ENCODE measurements at regions not wholly inside any gene's neighbourhood (a gene's known extent, or its start where the extent isn't known, plus 50 kb on each side); places are given as distances from the start of the nearest gene placed in this dataset.
"Not testable (repeated sequence)": the region's sequence is repeated elsewhere in the genome, so short reads cannot be mapped to it uniquely, and the experiment has no call there.

DNA sequence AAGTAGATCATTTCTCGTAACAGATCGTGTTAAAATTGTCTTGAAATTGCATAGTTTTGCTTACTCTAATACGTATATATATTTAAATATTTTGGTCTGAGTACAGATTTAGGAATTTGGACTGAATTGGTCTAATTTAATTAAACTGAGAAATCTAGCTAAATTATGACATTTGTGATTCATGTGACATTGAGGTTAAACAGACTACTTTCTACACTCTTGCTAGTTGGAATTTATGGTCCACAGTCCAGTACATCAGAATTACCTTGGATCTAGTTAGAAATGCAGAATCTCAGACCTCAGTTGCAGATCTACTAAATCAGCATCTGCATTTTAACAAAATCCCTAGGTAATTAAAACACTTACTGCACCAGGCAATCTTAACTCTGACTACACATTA is 609.7 kb upstream of the GOLIM4 start:
- intact Hi-C loops (cut with micrococcal nuclease) = no loop called here
- no peak for DNase-seq
- peaks cover 4% of the 10 kb centered on the region for H3K9me3 Mint-ChIP-seq
- H3K4me1 Mint-ChIP-seq (ENCODE audit: low read depth) = no peaks in the 10 kb centered on the region
- CTCF ChIA-PET = no interaction called here
- H3K27me3 Mint-ChIP-seq (ENCODE audit: low read depth) = no peaks in the 10 kb centered on the region
- no peak overlapping the region for H3K27ac Mint-ChIP-seq
- H3K4me3 Mint-ChIP-seq = no peak overlapping the region
- no peaks in the 10 kb centered on the region for H3K36me3 Mint-ChIP-seq (ENCODE audit: low read depth)

DNA sequence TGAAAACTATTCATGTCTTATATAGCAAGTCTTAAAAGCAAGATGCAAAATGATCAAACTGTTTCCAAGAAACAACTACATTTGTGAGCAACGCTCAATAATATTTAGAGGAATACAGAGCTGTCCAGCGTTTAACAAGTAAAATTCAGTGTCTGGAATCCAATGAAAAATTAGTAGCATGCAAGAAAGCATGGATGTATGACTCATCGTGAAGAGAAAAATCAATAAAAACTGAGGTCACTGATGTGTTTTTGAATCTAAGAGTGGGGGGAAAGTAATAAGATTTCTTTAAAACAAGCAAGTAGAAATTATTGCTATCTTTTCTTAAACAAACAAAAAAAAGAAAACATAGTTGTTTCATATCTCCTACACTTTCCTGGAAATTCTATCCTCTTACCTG is 600.3 kb upstream of the GOLIM4 start:
- H3K36me3 Mint-ChIP-seq (ENCODE audit: low read depth) = no peaks in the 10 kb centered on the region
- H3K27ac Mint-ChIP-seq = no peak overlapping the region
- no peak for DNase-seq
- no peak overlapping the region for H3K4me3 Mint-ChIP-seq
- CTCF ChIA-PET = no interaction called here
- H3K9me3 Mint-ChIP-seq = peaks cover under 1% of the 10 kb centered on the region
- peaks cover 2% of the 10 kb centered on the region for H3K27me3 Mint-ChIP-seq (ENCODE audit: low read depth)
- intact Hi-C loops (cut with micrococcal nuclease) = no loop called here
- no peaks in the 10 kb centered on the region for H3K4me1 Mint-ChIP-seq (ENCODE audit: low read depth)

DNA sequence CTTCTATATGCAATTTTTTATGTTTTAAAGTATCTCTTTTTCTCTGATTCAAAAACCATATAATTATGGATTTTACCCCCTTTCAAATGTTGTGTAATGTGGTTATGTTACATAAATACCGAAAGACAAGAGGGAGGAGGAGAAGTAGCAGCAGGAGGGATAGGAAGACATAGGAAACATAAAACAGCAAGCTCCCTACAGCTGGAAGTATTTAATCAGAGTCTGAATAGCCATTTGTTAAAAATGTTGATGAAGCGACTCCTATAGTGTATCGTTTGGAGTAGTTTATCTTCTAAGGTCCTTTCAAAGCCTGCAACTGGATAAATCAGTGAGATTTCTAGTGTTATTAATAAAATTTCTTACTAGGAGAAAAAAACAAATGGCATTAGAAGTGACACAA is 598.1 kb upstream of the GOLIM4 start:
- Mint-ChIP-seq H3K9me3 (no peaks in the 10 kb centered on the region), H3K27me3 (ENCODE audit: low read depth) (peaks cover 2% of the 10 kb centered on the region), H3K27ac (no peak overlapping the region), H3K4me3 (no peak overlapping the region), H3K4me1 (ENCODE audit: low read depth) (no peaks in the 10 kb centered on the region), H3K36me3 (ENCODE audit: low read depth) (no peaks in the 10 kb centered on the region)
- no peak for DNase-seq
- CTCF ChIA-PET = no interaction called here
- intact Hi-C loops (cut with micrococcal nuclease) = no loop called here

DNA sequence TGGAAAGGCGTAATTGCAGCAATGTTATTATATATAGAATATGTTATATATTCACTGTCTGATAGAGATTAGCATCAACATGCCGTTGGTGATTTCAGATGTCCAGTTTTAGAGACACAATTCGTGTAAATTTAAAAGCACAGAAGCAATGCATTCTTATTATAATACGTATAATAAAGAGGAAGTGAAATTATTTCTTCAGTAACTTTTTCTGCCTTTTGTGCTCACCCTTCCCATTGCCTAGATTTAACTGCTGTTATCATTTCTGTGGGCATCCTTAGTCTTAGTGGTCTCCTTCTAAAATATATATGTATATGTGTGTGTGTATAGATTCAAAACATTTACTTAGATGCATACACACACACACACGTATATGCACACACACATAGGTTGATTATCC is 592.5 kb upstream of the GOLIM4 start:
- Mint-ChIP-seq H3K4me1 (ENCODE audit: low read depth) (no peaks in the 10 kb centered on the region), H3K9me3 (peaks cover 2% of the 10 kb centered on the region), H3K4me3 (no peak overlapping the region), H3K36me3 (ENCODE audit: low read depth) (no peaks in the 10 kb centered on the region), H3K27ac (no peak overlapping the region), H3K27me3 (ENCODE audit: low read depth) (peaks cover 2% of the 10 kb centered on the region)
- intact Hi-C loops (cut with micrococcal nuclease) = no loop called here
- CTCF ChIA-PET = no interaction called here
- no peak for DNase-seq

DNA sequence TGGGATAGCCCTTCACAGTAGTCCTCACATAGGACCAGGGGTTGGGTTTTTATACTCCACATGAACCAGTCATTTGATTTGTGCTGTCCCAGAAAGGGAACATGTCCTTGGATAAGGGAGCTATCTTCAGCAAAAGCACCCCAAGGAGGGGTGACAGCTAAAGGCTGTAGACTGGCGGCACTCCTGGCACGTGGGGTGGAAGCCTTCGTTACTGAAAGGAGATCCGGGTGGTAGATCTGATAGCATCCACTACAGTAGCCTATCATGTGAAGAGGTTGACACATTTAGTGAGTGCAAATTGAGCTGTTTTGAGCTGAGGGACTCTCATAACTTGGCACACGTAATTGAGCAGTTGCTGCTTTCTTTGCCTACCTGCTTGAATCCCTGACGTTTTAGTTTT is 588.8 kb upstream of the GOLIM4 start:
- Mint-ChIP-seq H3K4me3 (no peak overlapping the region), H3K4me1 (ENCODE audit: low read depth) (no peaks in the 10 kb centered on the region), H3K9me3 (peaks cover 2% of the 10 kb centered on the region), H3K27me3 (ENCODE audit: low read depth) (no peaks in the 10 kb centered on the region), H3K27ac (no peak overlapping the region), H3K36me3 (ENCODE audit: low read depth) (no peaks in the 10 kb centered on the region)
- DNase-seq = no peak
- intact Hi-C loops (cut with micrococcal nuclease) = no loop called here
- CTCF ChIA-PET = no interaction called here

- no peak for DNase-seq
- CTCF ChIA-PET = no interaction called here
- H3K27ac Mint-ChIP-seq = no peak overlapping the region
- intact Hi-C loops (cut with micrococcal nuclease) = no loop called here
- H3K4me3 Mint-ChIP-seq = no peak overlapping the region
- H3K36me3 Mint-ChIP-seq (ENCODE audit: low read depth) = no peaks in the 10 kb centered on the region
- no peaks in the 10 kb centered on the region for H3K27me3 Mint-ChIP-seq (ENCODE audit: low read depth)
- peaks cover 2% of the 10 kb centered on the region for H3K9me3 Mint-ChIP-seq
- H3K4me1 Mint-ChIP-seq (ENCODE audit: low read depth) = no peaks in the 10 kb centered on the region
Measured at GRCh38 chr3:168678730-168679129, 583.0 kb upstream of the GOLIM4 start.

- Mint-ChIP-seq H3K27me3 (ENCODE audit: low read depth) (no peaks in the 10 kb centered on the region), H3K36me3 (ENCODE audit: low read depth) (no peaks in the 10 kb centered on the region), H3K4me3 (no peak overlapping the region), H3K27ac (no peak overlapping the region), H3K9me3 (peaks cover 2% of the 10 kb centered on the region), H3K4me1 (ENCODE audit: low read depth) (no peaks in the 10 kb centered on the region)
- DNase-seq = no peak
- CTCF ChIA-PET = no interaction called here
- intact Hi-C loops (cut with micrococcal nuclease) = no loop called here
Measured at GRCh38 chr3:168671091-168671490, 575.4 kb upstream of the GOLIM4 start.

- H3K27me3 Mint-ChIP-seq (ENCODE audit: low read depth); CTCF ChIA-PET; H3K27ac Mint-ChIP-seq; H3K36me3 Mint-ChIP-seq (ENCODE audit: low read depth); H3K9me3 Mint-ChIP-seq; H3K4me1 Mint-ChIP-seq (ENCODE audit: low read depth); H3K4me3 Mint-ChIP-seq; intact Hi-C loops (cut with micrococcal nuclease); DNase-seq: not testable (repeated sequence)
Measured at GRCh38 chr3:168660879-168661657, 565.3 kb upstream of the GOLIM4 start.

- Mint-ChIP-seq H3K4me1 (ENCODE audit: low read depth) (no peaks in the 10 kb centered on the region), H3K9me3 (peaks cover 1% of the 10 kb centered on the region), H3K4me3 (no peak overlapping the region), H3K27ac (no peak overlapping the region), H3K36me3 (ENCODE audit: low read depth) (no peaks in the 10 kb centered on the region), H3K27me3 (ENCODE audit: low read depth) (no peaks in the 10 kb centered on the region)
- intact Hi-C loops (cut with micrococcal nuclease) = no loop called here
- DNase-seq = no peak
- CTCF ChIA-PET = no interaction called here
Measured at GRCh38 chr3:168659015-168659414, 563.3 kb upstream of the GOLIM4 start.

GRCh38 chr3:168655611-168656010 is 559.9 kb upstream of the GOLIM4 start:
- CTCF ChIA-PET = no interaction called here
- H3K9me3 Mint-ChIP-seq = peaks cover 1% of the 10 kb centered on the region
- no peak overlapping the region for H3K4me3 Mint-ChIP-seq
- DNase-seq = no peak
- H3K4me1 Mint-ChIP-seq (ENCODE audit: low read depth) = no peaks in the 10 kb centered on the region
- intact Hi-C loops (cut with micrococcal nuclease) = no loop called here
- no peaks in the 10 kb centered on the region for H3K27me3 Mint-ChIP-seq (ENCODE audit: low read depth)
- no peak overlapping the region for H3K27ac Mint-ChIP-seq
- no peaks in the 10 kb centered on the region for H3K36me3 Mint-ChIP-seq (ENCODE audit: low read depth)

DNA sequence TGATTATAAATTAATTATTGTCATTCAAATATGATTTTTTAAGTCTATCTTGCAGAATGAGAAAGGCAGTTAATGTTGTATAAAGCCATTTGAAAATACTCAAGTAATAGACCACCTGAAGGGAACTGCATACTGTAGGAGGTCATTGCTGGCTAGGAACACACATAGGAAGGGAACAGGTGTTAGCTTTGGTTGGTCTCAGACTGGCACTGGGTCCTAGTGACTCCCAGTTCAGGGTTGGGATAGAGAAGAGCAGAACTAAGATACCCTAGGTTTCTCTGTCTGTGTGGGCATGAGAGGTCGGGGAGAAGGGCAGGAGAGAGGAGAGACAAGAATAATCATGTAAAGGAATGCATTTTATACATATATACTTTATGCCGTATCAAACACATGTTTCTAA is 559.0 kb upstream of the GOLIM4 start:
- peaks cover 1% of the 10 kb centered on the region for H3K9me3 Mint-ChIP-seq
- H3K4me3 Mint-ChIP-seq = no peak overlapping the region
- DNase-seq = no peak
- H3K4me1 Mint-ChIP-seq (ENCODE audit: low read depth) = no peaks in the 10 kb centered on the region
- CTCF ChIA-PET = no interaction called here
- no peaks in the 10 kb centered on the region for H3K27me3 Mint-ChIP-seq (ENCODE audit: low read depth)
- no peak overlapping the region for H3K27ac Mint-ChIP-seq
- intact Hi-C loops (cut with micrococcal nuclease) = no loop called here
- H3K36me3 Mint-ChIP-seq (ENCODE audit: low read depth) = no peaks in the 10 kb centered on the region

DNA sequence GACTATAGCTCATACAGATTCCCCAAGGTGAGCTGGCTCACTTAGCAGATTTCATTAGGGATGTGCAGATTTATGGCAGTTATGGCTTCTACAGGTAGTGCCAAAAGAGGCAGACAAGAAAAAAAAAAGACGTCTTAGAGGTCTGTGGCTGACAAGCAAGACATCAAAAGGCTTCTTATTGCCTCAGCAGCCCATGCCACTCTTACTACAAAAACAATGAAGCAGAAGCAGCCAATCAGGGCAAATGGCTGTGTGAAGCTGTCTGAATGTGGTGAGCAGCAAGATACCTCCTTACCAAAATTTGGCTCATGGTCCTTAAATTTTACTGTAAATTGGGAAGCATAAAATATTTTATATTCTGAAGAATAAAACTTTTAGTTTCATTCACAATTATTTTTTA is 557.5 kb upstream of the GOLIM4 start:
- Mint-ChIP-seq H3K9me3 (peaks cover 1% of the 10 kb centered on the region), H3K36me3 (ENCODE audit: low read depth) (no peaks in the 10 kb centered on the region), H3K4me1 (ENCODE audit: low read depth) (no peaks in the 10 kb centered on the region), H3K27me3 (ENCODE audit: low read depth) (no peaks in the 10 kb centered on the region), H3K4me3 (no peak overlapping the region), H3K27ac (no peak overlapping the region)
- DNase-seq = no peak
- CTCF ChIA-PET = no interaction called here
- intact Hi-C loops (cut with micrococcal nuclease) = no loop called here

DNA sequence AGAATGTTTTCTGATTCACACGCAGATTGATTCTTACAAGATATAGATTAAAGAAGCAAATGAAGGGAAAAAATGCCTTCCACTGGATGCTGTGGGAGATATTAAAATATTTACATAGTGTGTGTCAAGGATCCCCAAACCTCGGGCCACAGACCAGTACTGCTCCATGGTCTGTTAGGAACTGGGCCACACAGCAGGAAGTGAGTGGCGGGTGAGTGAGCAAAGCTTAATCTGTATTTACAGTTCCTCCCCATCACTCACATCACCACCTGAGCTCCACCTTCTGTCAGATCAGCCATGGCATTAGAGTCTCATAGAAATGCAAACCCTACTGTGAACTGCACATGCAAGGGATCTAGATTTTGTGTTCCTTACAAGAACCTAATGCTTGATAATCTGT is 552.6 kb upstream of the GOLIM4 start:
- H3K36me3 Mint-ChIP-seq (ENCODE audit: low read depth) = no peaks in the 10 kb centered on the region
- no peaks in the 10 kb centered on the region for H3K9me3 Mint-ChIP-seq
- no peaks in the 10 kb centered on the region for H3K27me3 Mint-ChIP-seq (ENCODE audit: low read depth)
- CTCF ChIA-PET = no interaction called here
- H3K27ac Mint-ChIP-seq = no peak overlapping the region
- H3K4me1 Mint-ChIP-seq (ENCODE audit: low read depth) = no peaks in the 10 kb centered on the region
- no peak overlapping the region for H3K4me3 Mint-ChIP-seq
- no peak for DNase-seq
- intact Hi-C loops (cut with micrococcal nuclease) = no loop called here

DNA sequence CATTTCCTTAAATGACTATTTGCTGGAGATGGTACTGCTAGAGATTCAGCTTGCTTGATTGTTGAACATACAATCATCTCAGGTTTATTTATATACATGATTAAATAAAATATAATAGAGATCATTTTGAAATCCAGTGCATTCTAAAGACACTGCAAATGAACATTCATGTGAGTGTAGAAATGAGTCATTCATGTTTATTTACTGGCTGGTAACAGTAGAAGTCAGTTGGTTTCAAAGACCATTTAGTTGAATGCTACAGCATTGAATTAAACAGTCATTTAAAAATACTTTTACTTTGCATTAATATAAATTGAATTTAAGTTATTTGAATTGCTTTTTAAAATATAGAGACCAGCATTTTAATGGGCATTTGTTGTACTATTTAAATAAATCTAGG is 551.9 kb upstream of the GOLIM4 start:
- no peak overlapping the region for H3K27ac Mint-ChIP-seq
- H3K27me3 Mint-ChIP-seq (ENCODE audit: low read depth) = no peaks in the 10 kb centered on the region
- H3K4me1 Mint-ChIP-seq (ENCODE audit: low read depth) = no peaks in the 10 kb centered on the region
- intact Hi-C loops (cut with micrococcal nuclease) = no loop called here
- DNase-seq = no peak
- no peak overlapping the region for H3K4me3 Mint-ChIP-seq
- H3K36me3 Mint-ChIP-seq (ENCODE audit: low read depth) = no peaks in the 10 kb centered on the region
- H3K9me3 Mint-ChIP-seq = no peaks in the 10 kb centered on the region
- CTCF ChIA-PET = no interaction called here

Data from activated naive CD4-positive, alpha-beta T cell treated with anti-CD3 and anti-CD28 coated beads for 36 hours (primary cell).